MM.1S (cell line): ENCODE measurements at regions not wholly inside any gene's neighbourhood (a gene's known extent, or its start where the extent isn't known, plus 50 kb on each side); places are given as distances from the start of the nearest gene placed in this dataset.

ENCODE experiments used
- CTCF ChIP-seq: fragments of 300-600 bp; sonication (generic); IDR thresholded peaks from 2 replicates; pipeline ENCODE4 v1.5.1; 2016; ENCODE audit warnings: antibody characterized with exemption, low read length, mixed read lengths
- EZH2 ChIP-seq: fragments of 300-600 bp; sonication (generic); optimal IDR thresholded peaks from 2 replicates; pipeline ENCODE3; 2017; ENCODE audit warnings: low read depth, mild to moderate bottlenecking, antibody characterized with exemption, low read length, mixed read lengths
- EZH2phosphoT487 ChIP-seq: fragments of 300-600 bp; sonication (generic); IDR thresholded peaks from 2 replicates; pipeline ENCODE4 v1.6.1; 2018; ENCODE audit warnings: antibody characterized with exemption, low read length

- TF ChIP-seq CTCF, result no peak
- TF ChIP-seq EZH2, result no peak
- TF ChIP-seq EZH2phosphoT487, result no peak
Measured at GRCh38 chr5:92662741-92663140, 918.3 kb downstream of the NR2F1-AS1 start.
